ENCODE measurements at regions not wholly inside any gene's neighbourhood (a gene's known extent, or its start where the extent isn't known, plus 50 kb on each side); places are given as distances from the start of the nearest gene placed in this dataset.

DNA sequence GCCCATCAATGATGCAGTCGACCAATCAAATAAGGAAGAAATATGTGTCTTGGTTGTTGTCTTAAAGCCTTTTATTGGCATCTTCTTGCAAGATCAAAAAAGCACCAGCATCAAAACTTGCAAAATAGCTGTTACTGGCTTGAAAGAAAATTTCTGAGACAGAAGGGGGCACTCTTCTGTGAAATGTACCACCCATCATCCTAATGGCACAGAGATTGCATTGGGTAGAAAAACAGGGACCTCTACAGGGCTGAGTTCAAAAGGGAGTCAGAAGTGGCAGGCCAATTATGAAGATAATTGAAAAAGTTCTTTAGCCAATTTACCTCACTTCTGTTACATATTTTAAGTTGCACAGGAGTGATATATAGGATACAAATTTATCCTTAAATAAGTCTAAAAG is 122.3 kb upstream of the GPR149 start:
- Histone ChIP-seq H3K4me3 (no peak overlapping the region), H3K4me1 (no peaks in the 10 kb centered on the region), H3K27ac (no peak overlapping the region), H3K9me3 (no peaks in the 10 kb centered on the region), H3K27me3 (no peaks in the 10 kb centered on the region), H3K36me3 (no peaks in the 10 kb centered on the region)
- 0 to 33% methylated on average over 1 of the region's 1 CpG for WGBS, 2 donors (ENCODE audit: low coverage in 1 of 2)
- TF ChIP-seq, protein P1, sequence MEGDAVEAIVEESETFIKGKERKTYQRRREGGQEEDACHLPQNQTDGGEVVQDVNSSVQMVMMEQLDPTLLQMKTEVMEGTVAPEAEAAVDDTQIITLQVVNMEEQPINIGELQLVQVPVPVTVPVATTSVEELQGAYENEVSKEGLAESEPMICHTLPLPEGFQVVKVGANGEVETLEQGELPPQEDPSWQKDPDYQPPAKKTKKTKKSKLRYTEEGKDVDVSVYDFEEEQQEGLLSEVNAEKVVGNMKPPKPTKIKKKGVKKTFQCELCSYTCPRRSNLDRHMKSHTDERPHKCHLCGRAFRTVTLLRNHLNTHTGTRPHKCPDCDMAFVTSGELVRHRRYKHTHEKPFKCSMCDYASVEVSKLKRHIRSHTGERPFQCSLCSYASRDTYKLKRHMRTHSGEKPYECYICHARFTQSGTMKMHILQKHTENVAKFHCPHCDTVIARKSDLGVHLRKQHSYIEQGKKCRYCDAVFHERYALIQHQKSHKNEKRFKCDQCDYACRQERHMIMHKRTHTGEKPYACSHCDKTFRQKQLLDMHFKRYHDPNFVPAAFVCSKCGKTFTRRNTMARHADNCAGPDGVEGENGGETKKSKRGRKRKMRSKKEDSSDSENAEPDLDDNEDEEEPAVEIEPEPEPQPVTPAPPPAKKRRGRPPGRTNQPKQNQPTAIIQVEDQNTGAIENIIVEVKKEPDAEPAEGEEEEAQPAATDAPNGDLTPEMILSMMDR (IDR thresholded peaks at IDR 0.05): no peak
- TF ChIP-seq POLR2AphosphoS5 (IDR thresholded peaks at IDR 0.05) (no peak), EP300 (IDR thresholded peaks at IDR 0.05) (no peak), POLR2A (IDR thresholded peaks at IDR 0.05) (no peak)
- ATAC-seq: no peak

DNA sequence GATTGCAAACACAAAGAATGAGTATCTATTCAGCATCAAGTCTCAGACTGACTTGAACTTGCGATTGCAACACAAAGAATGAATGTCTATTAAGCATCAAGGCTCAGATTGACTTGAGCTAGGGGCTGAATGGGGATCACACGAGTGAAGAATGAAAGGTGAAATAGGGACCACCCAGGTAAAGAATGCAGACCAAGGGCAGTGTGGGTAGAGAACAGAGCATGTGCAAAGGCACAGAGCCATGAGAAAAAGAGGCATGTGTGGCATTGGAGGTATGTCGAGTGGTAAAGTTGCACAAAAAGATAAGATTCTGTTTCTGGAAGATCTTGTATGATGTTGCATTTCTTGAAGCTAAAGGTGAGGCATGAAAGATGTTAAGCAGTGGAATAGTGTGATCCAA is 119.4 kb upstream of the GPR149 start:
- Histone ChIP-seq H3K9me3 (no peaks in the 10 kb centered on the region), H3K27me3 (no peaks in the 10 kb centered on the region), H3K27ac (no peak overlapping the region), H3K36me3 (no peaks in the 10 kb centered on the region), H3K4me1 (no peaks in the 10 kb centered on the region), H3K4me3 (no peak overlapping the region)
- TF ChIP-seq POLR2A (IDR thresholded peaks at IDR 0.05): no peak
- no peak for TF ChIP-seq EP300 (IDR thresholded peaks at IDR 0.05)
- TF ChIP-seq, protein P1 (IDR thresholded peaks at IDR 0.05): no peak
- no peak for TF ChIP-seq POLR2AphosphoS5 (IDR thresholded peaks at IDR 0.05)
- WGBS, 2 donors (ENCODE audit: low coverage in 1 of 2): 53 to 83% methylated on average over 3 of the region's 3 CpGs
- ATAC-seq: no peak

DNA sequence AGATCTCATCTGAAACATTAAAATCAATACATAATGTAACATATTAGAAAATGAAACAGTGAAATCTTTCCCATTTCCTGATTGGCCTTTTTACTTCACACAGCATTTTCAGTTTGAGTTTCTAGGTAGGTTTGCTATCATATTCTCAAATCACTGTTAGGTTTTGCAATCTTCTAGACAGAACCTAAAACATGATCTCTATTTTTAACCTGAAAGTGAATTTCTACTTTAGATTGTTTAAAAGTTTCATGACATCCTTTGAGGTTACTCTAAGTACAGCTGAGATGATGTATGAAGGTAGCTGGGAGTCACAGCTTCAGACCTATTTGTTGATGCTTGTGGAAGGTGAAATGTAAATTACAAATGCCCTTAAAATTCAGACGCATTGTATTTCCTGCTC is 118.4 kb upstream of the GPR149 start:
- no peak overlapping the region for H3K4me3 ChIP-seq
- H3K9me3 ChIP-seq: no peaks in the 10 kb centered on the region
- TF ChIP-seq, protein P1 (IDR thresholded peaks at IDR 0.05): no peak
- TF ChIP-seq POLR2A (IDR thresholded peaks at IDR 0.05): no peak
- TF ChIP-seq POLR2AphosphoS5 (IDR thresholded peaks at IDR 0.05): no peak
- TF ChIP-seq EP300 (IDR thresholded peaks at IDR 0.05): no peak
- H3K4me1 ChIP-seq: no peaks in the 10 kb centered on the region
- 23 to 31% methylated on average over 1 of the region's 1 CpG for WGBS, 2 donors (ENCODE audit: low coverage in 1 of 2)
- ATAC-seq: no peak
- no peaks in the 10 kb centered on the region for H3K36me3 ChIP-seq
- H3K27me3 ChIP-seq: no peaks in the 10 kb centered on the region
- no peak overlapping the region for H3K27ac ChIP-seq

DNA sequence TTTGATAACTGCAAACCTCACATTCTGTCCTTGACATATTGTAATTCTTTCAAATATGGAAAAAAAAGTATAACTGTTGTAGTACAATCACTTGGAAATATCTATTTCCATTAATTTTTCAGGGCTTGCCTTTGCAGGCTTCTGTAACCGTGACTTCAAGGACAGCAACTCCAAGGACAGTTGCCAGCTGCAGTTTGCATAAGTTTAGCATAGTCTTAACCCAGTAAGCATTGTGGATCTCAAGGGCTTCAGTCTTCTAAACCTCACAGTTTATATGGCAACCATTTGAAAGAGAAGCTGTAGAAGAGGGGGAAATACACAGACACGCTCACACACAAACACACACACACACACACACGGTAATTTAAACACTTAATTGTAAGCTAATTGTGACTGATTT is 112.8 kb upstream of the GPR149 start:
- no peaks in the 10 kb centered on the region for H3K4me1 ChIP-seq
- ATAC-seq: no peak
- no peak overlapping the region for H3K4me3 ChIP-seq
- H3K9me3 ChIP-seq: no peaks in the 10 kb centered on the region
- H3K36me3 ChIP-seq: no peaks in the 10 kb centered on the region
- no peaks in the 10 kb centered on the region for H3K27me3 ChIP-seq
- 59 to 79% methylated on average over 3 of the region's 3 CpGs for WGBS, 2 donors (ENCODE audit: low coverage in 1 of 2)
- TF ChIP-seq POLR2A (IDR thresholded peaks at IDR 0.05): no peak
- no peak for TF ChIP-seq EP300 (IDR thresholded peaks at IDR 0.05)
- TF ChIP-seq POLR2AphosphoS5 (IDR thresholded peaks at IDR 0.05): no peak
- H3K27ac ChIP-seq: no peak overlapping the region

DNA sequence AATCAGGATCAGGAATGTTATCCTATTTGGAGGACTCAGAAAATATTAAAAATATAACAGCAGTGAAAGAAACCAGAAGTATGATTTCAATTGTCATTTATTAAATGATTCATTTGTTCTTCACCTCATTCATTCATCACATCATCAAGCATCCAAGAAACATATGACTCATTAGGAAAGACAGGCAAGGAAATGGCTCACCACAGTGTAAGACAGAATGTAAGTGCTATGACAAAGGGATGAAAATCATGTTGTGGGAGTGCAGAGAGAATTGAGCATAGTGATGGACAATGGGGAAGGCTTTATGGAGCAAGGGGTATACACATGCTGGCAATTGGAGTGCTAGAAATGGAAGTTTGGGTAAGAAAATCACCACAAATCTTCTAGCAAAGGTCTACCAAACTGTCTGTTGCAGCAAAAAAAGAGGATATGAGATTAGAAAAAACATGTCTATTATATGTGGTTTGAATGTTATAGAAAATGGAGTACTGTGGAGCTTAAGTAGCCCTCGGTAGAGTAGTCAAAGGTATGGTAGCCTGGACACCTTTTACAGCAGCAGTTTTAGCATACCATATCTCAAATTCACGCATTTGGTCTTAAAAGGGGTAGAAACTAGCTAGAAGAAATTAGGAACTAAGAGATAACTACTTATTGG is 111.1 kb upstream of the GPR149 start:
- H3K36me3 ChIP-seq: no peaks in the 10 kb centered on the region
- TF ChIP-seq EP300 (IDR thresholded peaks at IDR 0.05) (no peak), POLR2AphosphoS5 (IDR thresholded peaks at IDR 0.05) (no peak), POLR2A (IDR thresholded peaks at IDR 0.05) (no peak)
- TF ChIP-seq, protein P1 (IDR thresholded peaks at IDR 0.05): no peak
- no peaks in the 10 kb centered on the region for H3K9me3 ChIP-seq
- WGBS, 2 donors (ENCODE audit: low coverage in 1 of 2): 82 to 84% methylated on average over 2 of the region's 2 CpGs
- ATAC-seq: no peak
- no peak overlapping the region for H3K4me3 ChIP-seq
- H3K27ac ChIP-seq: no peak overlapping the region
- no peaks in the 10 kb centered on the region for H3K27me3 ChIP-seq
- H3K4me1 ChIP-seq: no peaks in the 10 kb centered on the region
